ENCODE measurements at regions not wholly inside any gene's neighbourhood (a gene's known extent, or its start where the extent isn't known, plus 50 kb on each side); places are given as distances from the start of the nearest gene placed in this dataset.

DNA sequence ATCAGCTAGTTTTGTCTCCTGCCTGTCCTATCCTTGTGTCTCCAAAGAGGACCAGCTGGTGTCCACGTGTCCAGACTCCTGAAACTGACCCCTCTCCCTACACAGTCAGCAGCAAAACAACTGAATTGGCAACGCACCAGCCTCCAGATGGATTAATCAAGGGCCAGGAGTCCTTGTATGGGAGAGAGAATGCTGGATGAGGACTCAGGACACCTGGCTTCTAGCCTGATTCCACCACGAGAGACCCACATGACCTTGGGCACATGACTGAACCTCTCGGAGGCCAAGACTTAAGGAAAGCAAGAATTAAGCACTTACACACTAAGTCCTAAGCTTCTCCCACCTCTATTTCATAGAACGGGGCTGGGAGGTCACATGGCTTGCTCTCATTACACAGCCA is 60.4 kb upstream of the CMKLR1 start:
- intact Hi-C loops (cut with DNase I): no loop called here
- 29 to 31% methylated on average over 5 of the region's 5 CpGs for WGBS, 2 donors
- no peak for DNase-seq
- Histone ChIP-seq H3K36me3 (no peaks in the 10 kb centered on the region), H3K4me1 (no peaks in the 10 kb centered on the region), H3K4me3 (replicated peaks in 1 of 3) (no peak overlapping the region), H3K27ac (no peak overlapping the region), H3K9me3 (no peaks in the 10 kb centered on the region), H3K27me3 (no peaks in the 10 kb centered on the region)
- TF ChIP-seq, protein P1, sequence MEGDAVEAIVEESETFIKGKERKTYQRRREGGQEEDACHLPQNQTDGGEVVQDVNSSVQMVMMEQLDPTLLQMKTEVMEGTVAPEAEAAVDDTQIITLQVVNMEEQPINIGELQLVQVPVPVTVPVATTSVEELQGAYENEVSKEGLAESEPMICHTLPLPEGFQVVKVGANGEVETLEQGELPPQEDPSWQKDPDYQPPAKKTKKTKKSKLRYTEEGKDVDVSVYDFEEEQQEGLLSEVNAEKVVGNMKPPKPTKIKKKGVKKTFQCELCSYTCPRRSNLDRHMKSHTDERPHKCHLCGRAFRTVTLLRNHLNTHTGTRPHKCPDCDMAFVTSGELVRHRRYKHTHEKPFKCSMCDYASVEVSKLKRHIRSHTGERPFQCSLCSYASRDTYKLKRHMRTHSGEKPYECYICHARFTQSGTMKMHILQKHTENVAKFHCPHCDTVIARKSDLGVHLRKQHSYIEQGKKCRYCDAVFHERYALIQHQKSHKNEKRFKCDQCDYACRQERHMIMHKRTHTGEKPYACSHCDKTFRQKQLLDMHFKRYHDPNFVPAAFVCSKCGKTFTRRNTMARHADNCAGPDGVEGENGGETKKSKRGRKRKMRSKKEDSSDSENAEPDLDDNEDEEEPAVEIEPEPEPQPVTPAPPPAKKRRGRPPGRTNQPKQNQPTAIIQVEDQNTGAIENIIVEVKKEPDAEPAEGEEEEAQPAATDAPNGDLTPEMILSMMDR (IDR thresholded peaks at IDR 0.05): no peak
- no peak for TF ChIP-seq POLR2A (IDR thresholded peaks at IDR 0.05)

DNA sequence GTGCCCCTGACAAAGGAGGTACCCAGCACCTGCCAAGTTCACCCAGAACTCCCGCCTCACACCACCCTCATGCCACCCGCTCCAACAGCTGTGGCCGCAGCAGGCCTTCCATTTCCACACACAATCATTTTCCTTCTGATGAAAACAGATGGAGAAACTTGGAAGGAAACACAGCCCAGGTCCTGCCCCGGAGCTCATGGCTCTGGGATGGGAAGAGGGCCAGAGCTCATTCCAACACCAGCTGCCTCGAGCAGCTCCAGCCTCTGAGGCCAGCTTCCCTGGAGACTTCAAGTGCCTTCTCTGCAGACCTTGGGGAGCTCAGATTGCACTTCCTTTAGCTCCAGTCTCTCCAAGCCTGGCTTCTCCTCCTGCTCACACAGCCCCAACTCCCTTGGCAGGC is 55.1 kb upstream of the CMKLR1 start:
- WGBS, 2 donors: 63 to 67% methylated on average over 5 of the region's 5 CpGs
- Histone ChIP-seq H3K4me1 (no peaks in the 10 kb centered on the region), H3K36me3 (no peaks in the 10 kb centered on the region), H3K27ac (no peak overlapping the region), H3K4me3 (replicated peaks in 1 of 3) (no peak overlapping the region), H3K27me3 (no peaks in the 10 kb centered on the region), H3K9me3 (no peaks in the 10 kb centered on the region)
- no peak for DNase-seq
- no peak for TF ChIP-seq POLR2A (IDR thresholded peaks at IDR 0.05)
- TF ChIP-seq, protein P1 (IDR thresholded peaks at IDR 0.05): no peak
- intact Hi-C loops (cut with DNase I): no loop called here

DNA sequence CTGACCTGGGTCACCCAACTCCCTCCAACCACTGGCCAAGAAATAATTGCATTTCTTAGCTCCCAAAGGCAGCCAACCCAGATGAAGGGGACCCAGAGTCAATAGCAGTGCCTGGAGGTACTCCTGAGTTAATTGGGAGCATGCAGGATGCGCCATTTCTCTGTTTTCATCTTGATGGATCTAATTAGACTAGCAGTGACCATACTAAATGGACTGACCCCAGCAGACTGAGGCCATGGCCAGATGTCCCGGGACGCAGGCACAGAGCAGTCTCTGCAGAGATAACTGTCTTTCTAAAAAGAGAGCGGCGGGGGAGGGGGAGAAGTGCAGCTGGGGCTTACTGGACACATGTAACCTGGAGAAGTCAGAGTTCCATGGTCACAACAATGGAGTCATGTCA is 53.2 kb upstream of the CMKLR1 start:
- intact Hi-C loops (cut with DNase I): no loop called here
- WGBS, 2 donors: 82 to 95% methylated on average over 5 of the region's 5 CpGs
- no peak for DNase-seq
- H3K9me3 ChIP-seq: no peaks in the 10 kb centered on the region
- TF ChIP-seq, protein P1 (IDR thresholded peaks at IDR 0.05): no peak
- TF ChIP-seq POLR2A (IDR thresholded peaks at IDR 0.05): no peak
- no peaks in the 10 kb centered on the region for H3K36me3 ChIP-seq
- H3K4me3 ChIP-seq (replicated peaks in 1 of 3): no peak overlapping the region
- no peak overlapping the region for H3K27ac ChIP-seq
- no peaks in the 10 kb centered on the region for H3K4me1 ChIP-seq
- no peaks in the 10 kb centered on the region for H3K27me3 ChIP-seq

DNA sequence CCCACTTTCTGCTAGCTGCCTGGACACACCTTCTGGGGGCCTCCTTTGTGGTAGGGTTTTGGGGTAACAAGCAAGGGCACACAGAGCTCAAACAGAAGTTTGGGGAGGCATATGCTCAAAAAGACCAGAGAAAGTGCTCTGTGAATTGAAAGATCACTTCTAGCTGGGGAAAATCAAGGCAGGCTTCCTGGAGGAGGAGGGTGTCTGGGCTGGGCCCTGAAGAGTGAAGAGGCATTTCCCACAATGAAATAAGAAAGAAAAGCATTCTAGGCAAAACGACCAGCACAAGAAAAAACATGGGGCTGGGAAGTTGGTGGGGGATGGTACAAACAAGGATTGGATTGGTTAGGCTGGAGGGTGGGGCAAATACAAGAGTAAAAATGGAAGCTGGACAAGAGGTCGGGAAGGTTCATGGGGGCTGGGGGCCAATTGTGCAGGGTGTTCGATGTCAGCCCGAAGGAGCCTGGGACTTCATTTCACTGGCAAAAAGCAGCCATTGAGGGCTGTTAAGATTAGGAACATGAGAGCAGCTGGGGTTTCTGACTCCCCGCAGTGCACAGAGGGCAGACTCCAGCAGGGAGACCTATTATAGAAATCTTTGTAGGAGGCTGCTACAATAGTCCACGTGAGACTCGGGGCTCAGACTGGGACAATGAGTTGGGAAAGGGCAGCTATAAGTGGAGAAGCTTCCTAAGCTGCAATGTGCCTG is 51.5 kb upstream of the CMKLR1 start:
- no peak overlapping the region for H3K4me3 ChIP-seq (replicated peaks in 1 of 3)
- no peaks in the 10 kb centered on the region for H3K4me1 ChIP-seq
- no peaks in the 10 kb centered on the region for H3K9me3 ChIP-seq
- H3K27me3 ChIP-seq: no peaks in the 10 kb centered on the region
- TF ChIP-seq, protein P1 (IDR thresholded peaks at IDR 0.05): no peak
- TF ChIP-seq POLR2A (IDR thresholded peaks at IDR 0.05): no peak
- H3K36me3 ChIP-seq: no peaks in the 10 kb centered on the region
- no peak overlapping the region for H3K27ac ChIP-seq
- WGBS, 2 donors: 34 to 40% methylated on average over 7 of the region's 7 CpGs
- DNase-seq: no peak
- intact Hi-C loops (cut with DNase I): no loop called here

DNA sequence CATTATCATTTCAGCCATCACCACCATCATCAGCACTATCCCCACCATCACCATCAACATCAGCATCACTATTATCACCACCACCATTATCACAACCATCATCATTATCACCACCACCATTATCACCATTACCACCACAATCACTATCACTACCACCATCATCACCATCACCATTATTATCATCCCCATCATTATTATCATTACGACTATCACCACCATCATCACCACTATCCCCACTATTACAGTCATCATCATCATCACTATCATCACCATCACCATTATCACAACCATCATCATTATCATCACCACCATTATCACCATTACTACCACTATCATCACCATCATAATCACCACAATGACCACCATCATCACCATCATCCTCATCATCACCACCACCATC is 50.4 kb upstream of the CMKLR1 start:
- H3K4me3 ChIP-seq (replicated peaks in 1 of 3): no peak overlapping the region
- WGBS, 2 donors: 90% methylated on average over 1 of the region's 1 CpG
- no peak overlapping the region for H3K27ac ChIP-seq
- no peak for TF ChIP-seq POLR2A (IDR thresholded peaks at IDR 0.05)
- TF ChIP-seq, protein P1 (IDR thresholded peaks at IDR 0.05): no peak
- DNase-seq: no peak
- no peaks in the 10 kb centered on the region for H3K4me1 ChIP-seq
- H3K27me3 ChIP-seq: no peaks in the 10 kb centered on the region
- no peaks in the 10 kb centered on the region for H3K36me3 ChIP-seq
- H3K9me3 ChIP-seq: no peaks in the 10 kb centered on the region
- intact Hi-C loops (cut with DNase I): no loop called here

All from thyroid gland (tissue), 4 donors.